DOHH2 (cell line): ENCODE measurements at regions not wholly inside any gene's neighbourhood (a gene's known extent, or its start where the extent isn't known, plus 50 kb on each side); places are given as distances from the start of the nearest gene placed in this dataset.

ENCODE experiments used
- H3F3A ChIP-seq: fragments of 200-600 bp; sonication (generic), shearing (Covaris generic); 2 replicates; pipeline ENCODE4 v1.6.0; 2016; ENCODE audit warnings: antibody characterized with exemption, mild to moderate bottlenecking; ENCODE audit not compliant: control insufficient read depth, insufficient read depth
- H3K27ac ChIP-seq: fragments of 200-600 bp; sonication (generic); 2 replicates; pipeline ENCODE4 v1.5.1; 2014; ENCODE audit warnings: low read depth, mild to moderate bottlenecking, low read length, moderate library complexity
- H3K27me3 ChIP-seq: fragments of 200-600 bp; sonication (generic); 2 replicates; pipeline ENCODE4 v1.6.1; 2014; ENCODE audit warnings: mild to moderate bottlenecking, low read length, mixed read lengths; ENCODE audit not compliant: control insufficient read depth
- H3K36me3 ChIP-seq: fragments of 200-600 bp; sonication (generic); 2 replicates; pipeline ENCODE4 v1.6.1; 2014; ENCODE audit warnings: mild to moderate bottlenecking, low read length, moderate library complexity, mixed read lengths; ENCODE audit not compliant: control insufficient read depth
- H3K4me1 ChIP-seq: fragments of 200-600 bp; sonication (generic); 2 replicates; pipeline ENCODE4 v1.6.1; 2014; ENCODE audit warnings: mild to moderate bottlenecking, low read length, mixed read lengths; ENCODE audit not compliant: control insufficient read depth
- H3K4me2 ChIP-seq: fragments of 200-600 bp; sonication (generic); 2 replicates; pipeline ENCODE4 v1.6.0; 2014; ENCODE audit warnings: mild to moderate bottlenecking, low read length, moderate library complexity
- H3K4me3 ChIP-seq: fragments of 200-600 bp; sonication (generic); 2 replicates; pipeline ENCODE4 v1.5.1; 2014; ENCODE audit warnings: mild to moderate bottlenecking, low read length, mixed read lengths
- H3K79me2 ChIP-seq: fragments of 200-600 bp; sonication (generic); 2 replicates; pipeline ENCODE4 v1.6.1; 2014; ENCODE audit warnings: mild to moderate bottlenecking, low read length, mixed read lengths; ENCODE audit not compliant: control insufficient read depth
- H3K9me2 ChIP-seq: fragments of 200-600 bp; sonication (generic); replicated peaks from 2 replicates; pipeline ENCODE4 v1.6.1; 2014; ENCODE audit warnings: mild to moderate bottlenecking, low read length, mixed read lengths; ENCODE audit not compliant: control insufficient read depth
- H3K9me3 ChIP-seq: fragments of 200-600 bp; sonication (generic); 2 replicates; pipeline ENCODE4 v1.6.1; 2014; ENCODE audit warnings: antibody characterized with exemption, low read length, mixed read lengths; ENCODE audit not compliant: control insufficient read depth, insufficient read depth
- H4K20me1 ChIP-seq: fragments of 200-600 bp; sonication (generic); 2 replicates; pipeline ENCODE4 v1.6.0; 2014; ENCODE audit warnings: low read depth, mild to moderate bottlenecking, antibody characterized with exemption, low read length, moderate library complexity; ENCODE audit not compliant: control insufficient read depth, insufficient read depth
- EZH2phosphoT487 ChIP-seq: fragments of 200-600 bp; sonication (generic); IDR thresholded peaks from 2 replicates; pipeline ENCODE4 v1.6.1; 2017; ENCODE audit warnings: borderline replicate concordance, mild to moderate bottlenecking, antibody characterized with exemption, low read length, moderate library complexity, mixed read lengths
- TF ChIP-seq, protein P1 (sequence below): fragments of 200-600 bp; sonication (generic); IDR thresholded peaks from one replicate; pipeline ENCODE4 v1.5.1; 2014; ENCODE audit warnings: antibody characterized with exemption, mild to moderate bottlenecking, low read depth, low read length; ENCODE audit not compliant: poor library complexity, severe bottlenecking

DNA sequence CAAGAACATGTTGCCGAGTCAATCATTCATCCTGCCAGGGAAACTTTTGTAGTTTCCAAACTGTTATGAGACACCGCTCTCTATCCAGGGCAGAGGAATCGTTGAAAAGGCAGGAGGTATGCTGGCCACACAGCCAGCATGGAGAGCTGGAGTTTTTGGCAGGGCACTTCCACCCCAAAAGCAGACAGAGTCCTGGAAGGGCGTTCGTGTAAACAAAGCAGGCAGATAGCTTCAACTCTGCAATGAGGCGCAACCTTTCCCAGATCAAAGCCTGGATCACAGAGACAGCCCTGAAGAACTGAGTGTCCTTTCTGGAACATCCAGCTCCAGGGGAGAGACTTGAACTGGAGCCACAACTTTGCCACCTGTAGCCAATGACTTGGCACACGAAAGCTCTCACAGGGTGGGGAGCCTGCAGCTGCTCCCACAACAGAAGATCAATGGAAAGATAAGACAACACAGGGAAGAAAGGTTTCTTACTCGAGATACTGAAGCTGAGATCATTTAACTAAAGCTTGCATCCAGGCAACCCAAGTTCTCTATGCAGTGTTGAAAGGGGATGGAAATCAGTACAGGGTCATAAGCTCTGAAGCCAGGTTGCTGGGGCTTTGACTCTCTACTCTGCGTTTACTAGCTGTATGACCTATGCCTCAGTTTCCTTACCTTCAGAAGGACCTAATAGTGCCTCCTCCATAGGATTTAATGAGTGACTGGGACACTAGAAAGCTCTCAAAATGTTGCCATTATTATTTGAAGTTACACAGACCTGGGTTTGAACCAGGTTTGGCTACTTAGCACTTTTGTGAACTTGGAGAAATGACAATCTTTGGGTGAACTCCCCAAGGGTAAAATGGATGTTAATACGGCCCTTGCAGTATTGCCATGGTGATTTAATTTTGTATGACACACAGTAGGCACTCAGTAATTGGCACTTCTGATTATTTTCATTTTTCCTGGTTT is 434.8 kb upstream of the NPVF start:
- H3K4me1 ChIP-seq = no peaks in the 10 kb centered on the region
- no peaks in the 10 kb centered on the region for H3K36me3 ChIP-seq
- peaks cover 44% of the 10 kb centered on the region for H3K27me3 ChIP-seq
- H4K20me1 ChIP-seq = no peaks in the 10 kb centered on the region
- H3K9me3 ChIP-seq = no peaks in the 10 kb centered on the region
- no peak for TF ChIP-seq EZH2phosphoT487
- TF ChIP-seq, protein P1, sequence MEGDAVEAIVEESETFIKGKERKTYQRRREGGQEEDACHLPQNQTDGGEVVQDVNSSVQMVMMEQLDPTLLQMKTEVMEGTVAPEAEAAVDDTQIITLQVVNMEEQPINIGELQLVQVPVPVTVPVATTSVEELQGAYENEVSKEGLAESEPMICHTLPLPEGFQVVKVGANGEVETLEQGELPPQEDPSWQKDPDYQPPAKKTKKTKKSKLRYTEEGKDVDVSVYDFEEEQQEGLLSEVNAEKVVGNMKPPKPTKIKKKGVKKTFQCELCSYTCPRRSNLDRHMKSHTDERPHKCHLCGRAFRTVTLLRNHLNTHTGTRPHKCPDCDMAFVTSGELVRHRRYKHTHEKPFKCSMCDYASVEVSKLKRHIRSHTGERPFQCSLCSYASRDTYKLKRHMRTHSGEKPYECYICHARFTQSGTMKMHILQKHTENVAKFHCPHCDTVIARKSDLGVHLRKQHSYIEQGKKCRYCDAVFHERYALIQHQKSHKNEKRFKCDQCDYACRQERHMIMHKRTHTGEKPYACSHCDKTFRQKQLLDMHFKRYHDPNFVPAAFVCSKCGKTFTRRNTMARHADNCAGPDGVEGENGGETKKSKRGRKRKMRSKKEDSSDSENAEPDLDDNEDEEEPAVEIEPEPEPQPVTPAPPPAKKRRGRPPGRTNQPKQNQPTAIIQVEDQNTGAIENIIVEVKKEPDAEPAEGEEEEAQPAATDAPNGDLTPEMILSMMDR = no peak
- no peaks in the 10 kb centered on the region for H3K9me2 ChIP-seq
- H3K27ac ChIP-seq = no peak overlapping the region
- H3F3A ChIP-seq = no peaks in the 10 kb centered on the region
- H3K79me2 ChIP-seq = no peaks in the 10 kb centered on the region
- H3K4me2 ChIP-seq = no peak overlapping the region
- no peak overlapping the region for H3K4me3 ChIP-seq

DNA sequence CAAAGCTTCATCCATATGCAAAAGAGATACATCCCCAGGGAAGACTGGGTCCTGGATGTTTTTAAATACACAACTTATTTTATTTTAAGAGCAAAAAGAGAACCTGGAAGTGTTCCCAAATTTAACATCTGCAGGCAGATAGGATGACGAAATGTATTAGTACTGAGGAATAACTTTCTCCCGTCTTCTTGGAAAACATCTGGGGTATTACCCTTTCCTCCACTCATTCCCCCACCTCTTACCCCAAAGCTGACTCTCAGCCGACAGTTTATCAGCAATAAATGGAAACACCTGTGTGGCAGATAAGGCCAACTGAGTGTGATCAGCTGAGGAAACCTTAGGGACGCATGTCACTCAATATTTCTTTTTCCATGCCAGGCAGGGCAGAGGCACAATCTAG is 435.6 kb upstream of the NPVF start:
- Histone ChIP-seq H3K79me2 (no peaks in the 10 kb centered on the region), H3K9me3 (no peaks in the 10 kb centered on the region), H3K27me3 (peaks cover 40% of the 10 kb centered on the region), H3K27ac (no peak overlapping the region), H3F3A (no peaks in the 10 kb centered on the region), H3K36me3 (no peaks in the 10 kb centered on the region), H3K4me1 (no peaks in the 10 kb centered on the region), H4K20me1 (no peaks in the 10 kb centered on the region), H3K4me2 (no peak overlapping the region), H3K4me3 (no peak overlapping the region), H3K9me2 (no peaks in the 10 kb centered on the region)
- TF ChIP-seq EZH2phosphoT487 = no peak
- TF ChIP-seq, protein P1 = no peak

DNA sequence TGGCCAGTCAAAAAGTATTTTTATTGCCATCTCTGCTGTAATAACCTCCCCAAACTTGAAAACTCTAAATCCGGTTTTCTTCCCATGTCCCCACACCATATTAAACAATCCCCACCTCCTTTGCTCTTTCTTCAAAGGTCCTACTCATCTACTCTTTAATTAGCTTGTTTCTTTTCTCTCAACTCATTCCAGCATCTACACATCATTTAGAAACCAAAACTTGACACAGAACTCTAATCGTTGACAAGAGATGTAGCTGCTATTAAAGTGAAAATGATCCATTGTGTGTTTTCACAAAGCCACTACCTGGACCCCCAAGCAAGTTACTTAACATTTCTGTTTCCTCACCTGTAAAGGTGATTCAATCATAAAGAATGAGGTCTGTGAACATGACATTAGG is 436.3 kb upstream of the NPVF start:
- Histone ChIP-seq H4K20me1 (no peaks in the 10 kb centered on the region), H3K9me3 (no peaks in the 10 kb centered on the region), H3K4me1 (no peaks in the 10 kb centered on the region), H3K27me3 (peaks cover 41% of the 10 kb centered on the region), H3K27ac (no peak overlapping the region), H3K9me2 (no peaks in the 10 kb centered on the region), H3K79me2 (no peaks in the 10 kb centered on the region), H3F3A (no peaks in the 10 kb centered on the region), H3K4me2 (no peak overlapping the region), H3K4me3 (no peak overlapping the region), H3K36me3 (no peaks in the 10 kb centered on the region)
- TF ChIP-seq EZH2phosphoT487 = no peak
- TF ChIP-seq, protein P1 = no peak
